GM18502 (cell line): ENCODE measurements at regions not wholly inside any gene's neighbourhood (a gene's known extent, or its start where the extent isn't known, plus 50 kb on each side); places are given as distances from the start of the nearest gene placed in this dataset.

Experiments
- ATAC-seq: cut with Tn5 transposase; IDR thresholded peaks from one replicate; pipeline ENCODE4 v1.9.1; 2021; ENCODE audit warnings: mild to moderate bottlenecking; ENCODE audit not compliant: unreplicated experiment, poor library complexity

GRCh38 chr11:76277298-76278175 lies 71.2 kb upstream of the WNT11 start:
- no peak for ATAC-seq

- ATAC-seq = no peak
Observed at GRCh38 chr11:76276781-76277155, 70.5 kb upstream of the WNT11 start.

GRCh38 chr11:76276046-76276780 lies 69.9 kb upstream of the WNT11 start:
- ATAC-seq = no peak

DNA sequence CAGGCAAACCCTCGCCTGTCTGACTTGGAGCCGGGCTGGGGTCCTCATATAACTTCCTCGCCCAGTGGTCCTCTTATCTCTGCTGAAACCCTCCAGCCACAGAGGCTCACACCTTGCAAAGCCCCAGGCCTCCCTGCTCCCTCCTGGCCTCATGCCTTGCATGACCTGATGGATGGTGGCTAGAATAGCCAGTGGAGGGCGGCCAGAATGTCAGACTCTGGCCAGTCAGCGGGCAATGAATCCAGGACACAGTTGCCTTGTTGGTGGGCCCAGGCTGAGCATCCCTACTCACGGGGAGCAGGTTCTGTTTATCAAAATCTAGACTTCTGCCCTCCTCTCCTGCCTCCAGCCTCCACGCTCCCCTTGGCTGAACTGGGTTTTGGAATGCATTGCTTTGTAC lies 69.1 kb upstream of the WNT11 start:
- ATAC-seq = no peak

GRCh38 chr11:76271068-76271467 lies 64.8 kb upstream of the WNT11 start:
- no peak for ATAC-seq

- no peak for ATAC-seq
Observed at GRCh38 chr11:76270389-76270788, 64.1 kb upstream of the WNT11 start.

DNA sequence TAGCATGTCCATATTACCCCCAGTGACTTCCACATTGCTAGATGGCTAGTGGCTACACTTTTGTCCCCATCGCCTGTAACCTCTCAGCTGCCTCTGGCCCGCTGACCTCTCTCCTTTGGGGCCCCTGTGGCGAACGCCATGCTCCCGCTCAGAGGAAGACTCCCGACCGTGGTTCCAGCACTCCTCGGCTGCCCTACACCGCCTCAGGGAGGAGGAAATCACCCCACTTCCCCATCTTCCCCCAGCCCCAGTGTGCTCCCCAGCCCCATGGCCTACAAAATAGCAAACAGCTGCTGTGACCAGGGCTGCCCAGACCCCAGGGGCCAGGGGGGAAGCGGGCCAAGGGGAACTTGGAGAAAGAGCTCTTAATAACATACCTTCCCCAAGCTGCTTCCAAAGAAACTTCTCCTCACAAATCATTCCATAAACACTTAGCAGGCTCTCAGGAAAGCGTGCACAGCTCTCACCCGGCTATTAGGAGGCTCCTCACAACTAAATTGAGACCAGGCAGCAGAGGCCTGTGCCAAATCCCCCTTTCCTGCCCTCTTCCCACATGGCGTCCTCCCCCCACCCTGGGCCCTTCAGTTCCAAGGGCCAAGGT lies 63.5 kb upstream of the WNT11 start:
- ATAC-seq = no peak

DNA sequence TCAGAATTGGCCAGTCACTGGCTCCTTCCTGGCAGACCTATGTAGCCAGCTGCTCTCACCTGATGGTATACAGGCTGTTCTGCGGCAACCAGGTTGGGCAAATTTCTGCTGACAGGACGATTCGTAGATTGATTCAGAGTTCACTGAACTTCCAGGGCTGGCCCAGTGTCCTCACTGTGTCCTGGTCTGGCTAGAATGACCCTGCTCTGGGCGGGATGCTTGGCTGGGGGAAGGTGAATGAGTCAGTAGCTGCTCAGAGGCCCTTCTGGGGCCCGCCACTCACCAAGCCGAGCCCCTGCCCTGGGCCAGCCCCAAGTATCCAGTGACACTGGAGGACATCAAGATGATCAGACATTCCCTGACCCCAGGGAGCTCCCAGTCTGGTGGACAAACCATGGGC lies 62.9 kb upstream of the WNT11 start:
- no peak for ATAC-seq

DNA sequence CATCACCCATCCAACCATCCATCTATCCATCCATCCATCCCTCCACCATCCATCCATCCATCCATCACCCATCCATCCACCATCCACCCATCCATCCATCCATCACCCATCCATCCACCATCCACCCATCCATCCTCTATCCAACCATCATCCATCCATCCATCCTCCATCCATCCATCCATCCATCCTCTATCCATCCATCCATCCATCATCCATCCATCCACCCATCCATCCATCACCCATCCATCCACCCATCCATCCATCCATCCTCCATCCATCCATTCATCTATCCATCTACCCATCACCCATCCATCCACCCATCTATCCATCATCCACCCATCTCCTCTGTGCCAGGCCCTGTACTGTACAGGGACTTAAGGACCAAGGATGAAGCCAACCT lies 62.2 kb upstream of the WNT11 start:
- ATAC-seq = no peak

- ATAC-seq = no peak
Observed at GRCh38 chr11:76267556-76267955, 61.3 kb upstream of the WNT11 start.

GRCh38 chr11:76266286-76267100 lies 60.2 kb upstream of the WNT11 start:
- ATAC-seq = no peak

GRCh38 chr11:76265771-76266241 lies 59.5 kb upstream of the WNT11 start:
- no peak for ATAC-seq

- no peak for ATAC-seq
Observed at GRCh38 chr11:76263657-76264056, 57.4 kb upstream of the WNT11 start.

DNA sequence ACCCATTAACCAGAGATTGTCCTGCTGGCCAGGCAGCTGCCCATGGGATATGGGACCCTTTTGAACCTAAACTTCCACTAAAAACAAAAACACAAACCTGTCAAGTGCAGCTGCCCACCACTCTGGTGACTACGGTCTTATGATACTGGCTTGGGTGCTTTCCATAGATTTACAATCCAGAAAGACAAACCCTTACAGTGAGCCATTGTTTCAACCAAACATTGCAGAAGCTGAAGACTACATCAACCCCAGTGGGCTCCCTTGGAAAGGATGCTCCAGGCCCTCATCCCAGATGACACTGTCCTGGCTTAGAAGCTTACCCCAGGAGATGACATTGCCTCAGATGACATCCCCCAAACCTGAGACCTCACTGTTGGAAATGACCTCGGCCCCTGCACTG lies 56.9 kb upstream of the WNT11 start:
- no peak for ATAC-seq

DNA sequence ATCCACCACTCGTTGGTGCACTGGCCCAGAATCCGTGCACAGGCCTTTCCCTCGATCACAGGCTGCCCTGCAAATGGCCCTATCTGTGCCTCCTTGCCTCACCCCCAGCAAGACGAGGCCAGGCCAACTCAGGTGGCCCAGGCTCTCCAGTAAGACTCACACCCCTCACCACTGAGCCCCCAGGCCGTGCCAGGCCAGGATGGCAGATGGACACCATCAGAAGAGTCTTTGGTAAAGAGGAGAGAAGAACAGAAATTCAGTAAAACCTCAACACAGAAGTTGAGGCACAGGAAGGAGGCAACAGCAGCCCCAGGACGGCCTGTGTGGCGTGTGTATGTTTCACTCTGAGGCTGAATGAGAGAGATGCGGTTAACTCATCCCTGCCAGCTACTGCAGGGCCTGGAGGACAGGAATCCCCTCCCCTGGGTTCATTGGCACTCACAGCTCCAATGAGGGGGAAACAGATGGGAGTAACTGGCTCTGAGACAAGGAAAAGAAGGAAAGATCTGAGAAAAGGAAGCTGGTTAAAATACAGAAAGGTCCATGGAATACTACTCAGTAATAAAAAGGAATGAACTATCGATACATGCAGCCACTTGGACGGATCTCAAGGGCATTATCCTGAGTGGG lies 54.1 kb upstream of the WNT11 start:
- no peak for ATAC-seq

GRCh38 chr11:76259299-76259908 lies 53.1 kb upstream of the WNT11 start:
- no peak for ATAC-seq

DNA sequence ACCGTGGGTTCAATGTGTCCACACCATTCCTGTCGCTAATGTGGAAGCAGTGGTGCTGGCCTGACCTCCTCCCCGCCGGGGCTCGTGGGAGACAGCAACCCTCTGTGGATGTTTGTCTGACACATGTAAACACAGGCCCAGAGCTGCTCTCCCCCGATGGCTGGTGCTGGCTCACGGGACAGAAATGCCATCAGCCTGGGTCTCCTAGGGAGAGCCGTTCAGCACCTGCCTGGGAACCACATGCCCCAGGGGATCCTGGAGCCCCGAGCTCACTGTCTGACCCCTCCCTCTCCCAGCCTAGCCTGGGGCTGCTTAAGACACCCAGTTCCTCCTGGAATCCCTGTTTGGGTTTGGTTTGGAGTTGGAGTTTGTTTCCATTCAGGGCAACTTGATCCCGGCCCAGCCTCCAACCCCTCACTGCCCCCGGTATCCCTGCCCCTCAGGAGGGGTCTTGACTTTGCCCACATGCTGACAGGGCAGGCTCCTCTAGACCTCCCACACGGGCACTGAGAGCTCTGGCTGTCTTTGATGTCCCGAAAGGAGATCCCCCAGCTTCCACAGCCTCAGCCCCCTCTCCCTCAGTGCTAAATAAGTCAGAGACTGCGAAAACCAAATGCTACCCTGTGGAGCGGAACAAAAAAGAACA lies 50.9 kb upstream of the WNT11 start:
- no peak for ATAC-seq

GRCh38 chr11:76256448-76256847 lies 50.1 kb upstream of the WNT11 start:
- no peak for ATAC-seq
